Chondrocyte (in vitro differentiated cells): ENCODE measurements at regions not wholly inside any gene's neighbourhood (a gene's known extent, or its start where the extent isn't known, plus 50 kb on each side); places are given as distances from the start of the nearest gene placed in this dataset.

ENCODE experiments used
- DNase-seq: peaks from one replicate; pipeline ENCODE4 v3.0.0; 2021; ENCODE audit warnings: mixed read lengths, low spot score
- H3K27ac Mint-ChIP-seq: one replicate; pipeline ENCODE4 v1.8.0; 2021; ENCODE audit warnings: mild to moderate bottlenecking, moderate library complexity, mixed read lengths; ENCODE audit not compliant: unreplicated experiment
- H3K27me3 Mint-ChIP-seq: 2 replicates; pipeline ENCODE4 v1.8.0; 2021; ENCODE audit warnings: low read depth, mixed read lengths
- H3K36me3 Mint-ChIP-seq: 2 replicates; pipeline ENCODE4 v1.8.0; 2021; ENCODE audit warnings: low read depth, mixed read lengths
- H3K4me1 Mint-ChIP-seq: 2 replicates; pipeline ENCODE4 v1.8.0; 2021; ENCODE audit warnings: low read depth, mild to moderate bottlenecking, mixed read lengths
- H3K4me3 Mint-ChIP-seq: one replicate; pipeline ENCODE4 v1.8.0; 2021; ENCODE audit warnings: mild to moderate bottlenecking, moderate library complexity, mixed read lengths; ENCODE audit not compliant: unreplicated experiment
- H3K9me3 Mint-ChIP-seq: 2 replicates; pipeline ENCODE4 v1.8.0; 2021; ENCODE audit warnings: low read depth, mixed read lengths
- TF ChIP-seq, protein P1 (sequence below): fragments of 200-600 bp; sonication (generic); IDR thresholded peaks from 2 replicates; pipeline ENCODE4 v1.5.0; 2021; ENCODE audit warnings: antibody characterized with exemption, mild to moderate bottlenecking, moderate library complexity

GRCh38 chr14:82504894-82505293, 971.2 kb upstream of the SEL1L start:
- Mint-ChIP-seq H3K4me1 (no peaks in the 10 kb centered on the region), H3K27ac (no peak overlapping the region), H3K9me3 (no peaks in the 10 kb centered on the region)

GRCh38 chr14:82510007-82510406, 976.4 kb upstream of the SEL1L start:
- Mint-ChIP-seq H3K27ac (no peak overlapping the region), H3K36me3 (no peaks in the 10 kb centered on the region), H3K4me3 (no peak overlapping the region), H3K27me3 (no peaks in the 10 kb centered on the region), H3K9me3 (no peaks in the 10 kb centered on the region), H3K4me1 (no peaks in the 10 kb centered on the region)
- DNase-seq = no peak
- TF ChIP-seq, protein P1, sequence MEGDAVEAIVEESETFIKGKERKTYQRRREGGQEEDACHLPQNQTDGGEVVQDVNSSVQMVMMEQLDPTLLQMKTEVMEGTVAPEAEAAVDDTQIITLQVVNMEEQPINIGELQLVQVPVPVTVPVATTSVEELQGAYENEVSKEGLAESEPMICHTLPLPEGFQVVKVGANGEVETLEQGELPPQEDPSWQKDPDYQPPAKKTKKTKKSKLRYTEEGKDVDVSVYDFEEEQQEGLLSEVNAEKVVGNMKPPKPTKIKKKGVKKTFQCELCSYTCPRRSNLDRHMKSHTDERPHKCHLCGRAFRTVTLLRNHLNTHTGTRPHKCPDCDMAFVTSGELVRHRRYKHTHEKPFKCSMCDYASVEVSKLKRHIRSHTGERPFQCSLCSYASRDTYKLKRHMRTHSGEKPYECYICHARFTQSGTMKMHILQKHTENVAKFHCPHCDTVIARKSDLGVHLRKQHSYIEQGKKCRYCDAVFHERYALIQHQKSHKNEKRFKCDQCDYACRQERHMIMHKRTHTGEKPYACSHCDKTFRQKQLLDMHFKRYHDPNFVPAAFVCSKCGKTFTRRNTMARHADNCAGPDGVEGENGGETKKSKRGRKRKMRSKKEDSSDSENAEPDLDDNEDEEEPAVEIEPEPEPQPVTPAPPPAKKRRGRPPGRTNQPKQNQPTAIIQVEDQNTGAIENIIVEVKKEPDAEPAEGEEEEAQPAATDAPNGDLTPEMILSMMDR = no peak

More at GRCh38 chr14:82504894-82505293, 971.2 kb upstream of the SEL1L start:
- DNase-seq = no peak
- Mint-ChIP-seq H3K4me3 (no peak overlapping the region), H3K27me3 (peaks cover 1% of the 10 kb centered on the region), H3K36me3 (no peaks in the 10 kb centered on the region)
- TF ChIP-seq, protein P1 = no peak

DNA sequence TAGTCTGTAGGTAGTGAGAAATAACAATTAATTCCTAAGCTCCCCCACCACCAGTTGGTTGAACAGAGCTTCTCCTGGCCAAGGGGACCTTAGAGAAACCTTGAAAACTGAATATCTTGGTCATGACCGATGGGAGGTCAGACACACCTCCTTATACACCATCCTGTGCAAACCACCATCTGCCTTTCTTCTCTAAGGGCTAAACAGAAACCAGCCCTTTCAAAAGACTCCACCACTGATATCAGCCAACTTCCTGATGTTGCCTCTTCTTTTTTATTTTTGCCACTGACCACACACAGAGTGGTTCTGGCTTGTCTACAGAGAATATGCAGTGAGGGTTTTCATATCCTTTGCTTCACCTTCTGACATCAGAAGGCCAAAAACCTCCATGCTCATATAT, 977.7 kb upstream of the SEL1L start:
- DNase-seq = no peak
- H3K9me3 Mint-ChIP-seq = no peaks in the 10 kb centered on the region
- H3K27ac Mint-ChIP-seq = no peak overlapping the region
- no peak overlapping the region for H3K4me3 Mint-ChIP-seq
- H3K4me1 Mint-ChIP-seq = no peaks in the 10 kb centered on the region
- TF ChIP-seq, protein P1 = no peak
- no peaks in the 10 kb centered on the region for H3K27me3 Mint-ChIP-seq
- no peaks in the 10 kb centered on the region for H3K36me3 Mint-ChIP-seq

DNA sequence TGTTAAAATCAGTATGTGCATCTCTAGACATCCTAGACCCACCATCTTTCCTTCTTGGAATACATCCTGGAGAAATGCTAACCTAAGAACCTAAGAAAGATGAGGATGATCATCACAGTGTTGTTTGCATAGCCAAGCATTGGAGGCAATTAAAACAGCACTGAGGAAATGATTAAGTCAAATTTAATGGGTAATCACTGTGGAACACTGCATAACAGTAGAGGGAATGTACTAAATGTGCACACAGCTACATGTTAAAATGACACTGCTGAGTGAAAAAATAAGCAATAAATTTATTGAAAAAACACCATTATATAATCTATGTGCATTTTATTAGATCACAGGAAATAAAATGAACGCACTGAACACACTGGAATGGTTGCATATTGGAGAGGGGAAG, 987.1 kb upstream of the SEL1L start:
- Mint-ChIP-seq H3K27me3 (no peaks in the 10 kb centered on the region), H3K27ac (no peak overlapping the region), H3K36me3 (no peaks in the 10 kb centered on the region), H3K4me1 (no peaks in the 10 kb centered on the region), H3K4me3 (no peak overlapping the region), H3K9me3 (peaks cover 3% of the 10 kb centered on the region)
- TF ChIP-seq, protein P1 = no peak
- no peak for DNase-seq

- DNase-seq = no peak
- Mint-ChIP-seq H3K9me3 (peaks cover 3% of the 10 kb centered on the region), H3K27me3 (no peaks in the 10 kb centered on the region), H3K4me1 (no peaks in the 10 kb centered on the region), H3K36me3 (no peaks in the 10 kb centered on the region), H3K27ac (no peak overlapping the region), H3K4me3 (no peak overlapping the region)
- TF ChIP-seq, protein P1 = no peak
Observed at GRCh38 chr14:82521191-82521590, 987.5 kb upstream of the SEL1L start.
